SK-N-SH treated with all-trans-retinoic acid at 6 μM for 48 hours (cell line): ENCODE measurements at regions not wholly inside any gene's neighbourhood (a gene's known extent, or its start where the extent isn't known, plus 50 kb on each side); places are given as distances from the start of the nearest gene placed in this dataset.

Experiments
- ATAC-seq: fragments of 200-7000 bp; cut with Tn5 transposase; 3 replicates; pipeline ENCODE4 v1.9.1; 2020; ENCODE audit warnings: mild to moderate bottlenecking, moderate library complexity
- ARNTL ChIP-seq: fragments of 450-650 bp; formaldehyde crosslinking; IDR thresholded peaks from 2 replicates; pipeline ENCODE4 v1.5.0; 2020; ENCODE audit warnings: low read depth, mild to moderate bottlenecking, moderate library complexity, borderline replicate concordance
- BACH2 ChIP-seq: fragments of 250-450 bp; sonication (Bioruptor Pico); IDR thresholded peaks from 2 replicates; pipeline ENCODE4 v1.9.0; 2021; ENCODE audit warnings: mild to moderate bottlenecking, borderline replicate concordance
- CREB5 ChIP-seq: fragments of 250-450 bp; sonication (Bioruptor Pico); IDR thresholded peaks from 2 replicates; pipeline ENCODE4 v1.5.1; 2020; ENCODE audit warnings: low read depth, mild to moderate bottlenecking, moderate library complexity
- CSDC2 ChIP-seq: fragments of 250-450 bp; sonication (Bioruptor Pico); IDR thresholded peaks from 2 replicates; pipeline ENCODE4 v1.5.0; 2020; ENCODE audit warnings: mild to moderate bottlenecking, moderate library complexity
- CSRNP3 ChIP-seq: fragments of 250-450 bp; sonication (Bioruptor Pico); IDR thresholded peaks from 2 replicates; pipeline ENCODE4 v1.5.1; 2021; ENCODE audit warnings: mild to moderate bottlenecking, moderate library complexity
- ESRRG ChIP-seq: fragments of 250-450 bp; sonication (Bioruptor Pico); IDR thresholded peaks from 2 replicates; pipeline ENCODE4 v1.6.1; 2021; ENCODE audit warnings: mild to moderate bottlenecking
- GLIS3 ChIP-seq: fragments of 250-450 bp; sonication (Bioruptor Pico); IDR thresholded peaks from 2 replicates; pipeline ENCODE4 v1.5.0; 2020; ENCODE audit warnings: mild to moderate bottlenecking, moderate library complexity
- ISL1 ChIP-seq: fragments of 250-450 bp; sonication (Bioruptor Pico); IDR thresholded peaks from 2 replicates; pipeline ENCODE4 v2.1.2; 2022; ENCODE audit warnings: mild to moderate bottlenecking, moderate library complexity
- OSR1 ChIP-seq: fragments of 250-450 bp; sonication (Bioruptor Pico); IDR thresholded peaks from 2 replicates; pipeline ENCODE4 v1.8.0; 2022; ENCODE audit warnings: moderate library complexity, mild to moderate bottlenecking, inconsistent platforms
- PATZ1 ChIP-seq: fragments of 250-450 bp; sonication (Bioruptor Pico); IDR thresholded peaks from 2 replicates; pipeline ENCODE4 v1.8.0; 2020; ENCODE audit warnings: mild to moderate bottlenecking, moderate library complexity, borderline replicate concordance
- POU6F1 ChIP-seq: fragments of 250-450 bp; sonication (Bioruptor Pico); IDR thresholded peaks from 2 replicates; pipeline ENCODE4 v1.8.0; 2021; ENCODE audit warnings: low read depth, mild to moderate bottlenecking, moderate library complexity, borderline replicate concordance
- TCF4 ChIP-seq: fragments of 250-450 bp; sonication (Bioruptor Pico); IDR thresholded peaks from 2 replicates; pipeline ENCODE4 v1.8.0; 2021; ENCODE audit warnings: mild to moderate bottlenecking, moderate library complexity, borderline replicate concordance
- TOX ChIP-seq: fragments of 250-450 bp; sonication (Bioruptor Pico); IDR thresholded peaks from 2 replicates; pipeline ENCODE4 v1.8.0; 2021; ENCODE audit warnings: mild to moderate bottlenecking, moderate library complexity, borderline replicate concordance
- TSHZ2 ChIP-seq: fragments of 250-450 bp; sonication (Bioruptor Pico); IDR thresholded peaks from 2 replicates; pipeline ENCODE4 v1.5.0; 2020; ENCODE audit warnings: mild to moderate bottlenecking, moderate library complexity
- ZC3H10 ChIP-seq: fragments of 250-450 bp; sonication (Bioruptor Pico); IDR thresholded peaks from 2 replicates; pipeline ENCODE4 v1.5.1; 2021; ENCODE audit warnings: mild to moderate bottlenecking, moderate library complexity
- ZFP3 ChIP-seq: fragments of 250-450 bp; sonication (Bioruptor Pico); IDR thresholded peaks from 2 replicates; pipeline ENCODE4 v1.5.0; 2020; ENCODE audit warnings: mild to moderate bottlenecking, moderate library complexity
- ZFP30 ChIP-seq: fragments of 450-650 bp; formaldehyde crosslinking; IDR thresholded peaks from 2 replicates; pipeline ENCODE4 v1.5.0; 2022; ENCODE audit warnings: mild to moderate bottlenecking, moderate library complexity
- ZNF565 ChIP-seq: fragments of 450-650 bp; formaldehyde crosslinking; conservative IDR thresholded peaks from 2 replicates; pipeline ENCODE4 v1.5.0; 2020; ENCODE audit warnings: low read depth, mild to moderate bottlenecking, moderate library complexity
- ZNF70 ChIP-seq: fragments of 450-650 bp; formaldehyde crosslinking; IDR thresholded peaks from 2 replicates; pipeline ENCODE4 v1.5.0; 2020; ENCODE audit warnings: mild to moderate bottlenecking, moderate library complexity

- no peak for TF ChIP-seq ZFP3 (CRISPR knock-in tag)
- no peak for TF ChIP-seq POU6F1
- TF ChIP-seq ARNTL (CRISPR knock-in tag) = no peak
- no peak for TF ChIP-seq CSRNP3 (CRISPR knock-in tag)
- no peak for TF ChIP-seq CREB5 (CRISPR knock-in tag)
- no peak for TF ChIP-seq ZNF565 (CRISPR knock-in tag)
- TF ChIP-seq OSR1 = no peak
- TF ChIP-seq ZC3H10 (CRISPR knock-in tag) = no peak
- no peak for TF ChIP-seq ESRRG (CRISPR knock-in tag)
- no peak for TF ChIP-seq TSHZ2 (CRISPR knock-in tag)
- ATAC-seq = no peak
Measured at GRCh38 chr11:93032580-93032979, 63.1 kb downstream of the MTNR1B start.

GRCh38 chr11:93033093-93033492 lies 63.6 kb downstream of the MTNR1B start:
- ATAC-seq = no peak

More at GRCh38 chr11:93033093-93033492, 63.6 kb downstream of the MTNR1B start:
- TF ChIP-seq GLIS3 (CRISPR knock-in tag) (no peak), POU6F1 (no peak), PATZ1 (CRISPR knock-in tag) (no peak), CSDC2 (CRISPR knock-in tag) (no peak), BACH2 (CRISPR knock-in tag) (no peak), ZNF565 (CRISPR knock-in tag) (no peak), ESRRG (CRISPR knock-in tag) (no peak), ZFP30 (CRISPR knock-in tag) (no peak), TCF4 (CRISPR knock-in tag) (no peak), ZNF70 (CRISPR knock-in tag) (no peak), TOX (CRISPR knock-in tag) (no peak), ZC3H10 (CRISPR knock-in tag) (no peak), ISL1 (CRISPR knock-in tag) (no peak), CREB5 (CRISPR knock-in tag) (no peak), ARNTL (CRISPR knock-in tag) (no peak)
